MG63 (cell line): ENCODE measurements at regions not wholly inside any gene's neighbourhood (a gene's known extent, or its start where the extent isn't known, plus 50 kb on each side); places are given as distances from the start of the nearest gene placed in this dataset.

Experiments used
- DNase-seq: peaks from one replicate; pipeline ENCODE4 v3.0.0-alpha.2; 2020
- H3K27me3 ChIP-seq: fragments of 250-450 bp; sonication (Bioruptor Pico); 2 replicates; pipeline ENCODE4 v1.5.1; 2020; ENCODE audit warnings: mild to moderate bottlenecking, moderate library complexity
- H3K36me3 ChIP-seq: fragments of 250-450 bp; sonication (Bioruptor Pico); 2 replicates; pipeline ENCODE4 v1.5.1; 2020; ENCODE audit warnings: mild to moderate bottlenecking, moderate library complexity
- H3K4me3 ChIP-seq: fragments of 250-450 bp; sonication (Bioruptor Pico); 2 replicates; pipeline ENCODE4 v1.5.1; 2020; ENCODE audit warnings: mild to moderate bottlenecking, moderate library complexity
- H3K9me3 ChIP-seq: fragments of 250-450 bp; sonication (Bioruptor Pico); 2 replicates; pipeline ENCODE4 v1.5.1; 2020; ENCODE audit warnings: mild to moderate bottlenecking, moderate library complexity

GRCh38 chrX:140848800-140849199, 139.2 kb downstream of the LINC00632 start:
- H3K27me3 ChIP-seq: no peaks in the 10 kb centered on the region
- no peak for DNase-seq
- no peaks in the 10 kb centered on the region for H3K9me3 ChIP-seq
- H3K36me3 ChIP-seq: no peaks in the 10 kb centered on the region
- H3K4me3 ChIP-seq: no peak overlapping the region

DNA sequence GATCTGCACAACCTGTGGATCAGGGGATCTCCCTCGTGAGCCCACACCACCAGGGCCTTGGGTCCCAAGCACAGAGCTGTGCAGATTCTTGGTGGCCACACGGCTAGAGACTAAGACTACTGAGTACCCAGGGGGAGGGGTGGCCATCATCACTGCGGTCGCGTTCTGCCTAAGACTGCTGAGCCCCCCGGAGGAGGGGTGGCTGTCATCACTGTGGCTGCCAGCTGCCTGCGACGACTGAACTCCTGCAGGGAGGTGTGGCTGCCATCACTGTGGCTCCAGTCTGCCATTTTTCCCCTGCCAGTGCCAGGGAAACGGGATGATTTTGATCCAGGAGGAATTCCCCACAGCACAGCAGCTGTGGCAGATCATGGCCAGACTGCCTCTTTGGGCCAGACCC, 141.7 kb upstream of the SPANXB1 start:
- no peaks in the 10 kb centered on the region for H3K36me3 ChIP-seq
- H3K4me3 ChIP-seq: no peak overlapping the region
- no peaks in the 10 kb centered on the region for H3K9me3 ChIP-seq
- no peaks in the 10 kb centered on the region for H3K27me3 ChIP-seq
- no peak for DNase-seq

DNA sequence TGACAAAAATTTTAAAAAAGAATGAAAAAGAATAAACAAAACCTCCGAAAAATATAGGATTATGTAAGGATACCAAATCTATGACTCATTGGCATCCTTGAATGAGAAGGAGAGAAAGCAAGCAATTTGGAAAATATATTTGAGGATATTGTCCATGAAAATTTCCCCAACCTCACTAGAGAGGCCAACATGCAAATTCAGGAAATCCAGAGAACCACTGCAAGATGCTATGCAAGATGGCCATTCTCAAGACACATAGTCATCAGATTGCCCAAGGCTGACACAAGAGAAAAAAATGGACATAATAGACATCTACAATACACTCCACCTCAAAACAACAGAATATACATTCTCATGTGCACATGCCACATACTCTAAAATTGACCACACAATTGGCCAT, 135.9 kb upstream of the SPANXB1 start:
- no peak for DNase-seq
- H3K27me3 ChIP-seq: no peaks in the 10 kb centered on the region
- H3K4me3 ChIP-seq: no peak overlapping the region
- no peaks in the 10 kb centered on the region for H3K9me3 ChIP-seq
- H3K36me3 ChIP-seq: no peaks in the 10 kb centered on the region

- Histone ChIP-seq H3K27me3 (no peaks in the 10 kb centered on the region), H3K9me3 (no peaks in the 10 kb centered on the region), H3K36me3 (no peaks in the 10 kb centered on the region), H3K4me3 (no peak overlapping the region)
- DNase-seq: no peak
These were observed 89.8 kb upstream of the SPANXB1 start for GRCh38 chrX:140912606-140913005.

DNA sequence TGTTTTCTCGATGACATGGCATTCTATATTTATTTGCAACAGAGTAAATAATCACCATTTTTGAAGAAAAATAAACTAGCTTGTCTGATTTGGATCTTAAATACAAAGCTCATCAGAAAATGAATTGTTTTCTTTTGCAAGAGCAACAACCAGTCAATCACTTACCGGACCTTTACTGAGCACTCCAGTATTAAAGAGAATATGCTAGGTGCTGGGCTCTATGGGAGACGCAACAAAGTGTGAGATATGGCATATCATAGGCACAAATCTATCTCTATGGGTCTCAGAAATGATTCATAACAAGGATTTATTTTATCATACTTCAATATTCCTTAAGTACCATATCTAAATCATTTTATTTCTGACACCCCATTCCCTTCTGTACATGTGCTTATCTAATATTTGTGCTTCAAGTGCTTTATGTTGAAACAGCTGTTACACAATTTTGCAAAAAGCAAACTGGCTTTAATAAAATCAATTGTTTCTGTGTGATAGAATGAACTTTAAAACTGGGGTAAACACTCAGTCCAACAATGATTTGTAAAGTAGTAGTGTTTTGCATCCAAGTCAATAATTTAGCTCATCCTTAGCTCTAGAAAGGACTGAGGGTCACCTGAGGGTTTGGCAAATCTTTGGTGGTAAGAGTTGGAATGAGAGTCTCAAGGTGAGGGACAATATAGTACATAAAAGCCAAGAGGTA, 88.4 kb upstream of the SPANXB1 start:
- Histone ChIP-seq H3K27me3 (no peaks in the 10 kb centered on the region), H3K4me3 (no peak overlapping the region), H3K9me3 (no peaks in the 10 kb centered on the region), H3K36me3 (no peaks in the 10 kb centered on the region)
- no peak for DNase-seq

DNA sequence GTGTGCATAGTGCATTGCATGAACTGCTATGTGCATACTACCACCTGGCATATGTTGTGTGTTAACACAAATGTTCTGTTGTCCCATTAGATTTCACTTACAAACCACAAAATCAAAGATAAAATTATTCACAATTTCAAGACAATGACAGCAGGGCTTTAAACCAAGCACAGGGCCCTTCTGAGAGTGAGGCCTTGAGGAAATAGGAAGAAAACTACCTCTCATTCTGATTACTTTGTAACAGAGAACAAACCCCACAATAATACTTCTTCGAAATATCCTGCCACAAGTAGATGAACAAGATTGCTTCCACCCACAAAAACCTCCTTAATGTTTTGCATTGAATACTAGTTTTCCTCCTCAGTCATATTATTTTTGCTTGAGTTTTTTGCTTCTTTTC, 85.5 kb upstream of the SPANXB1 start:
- no peak overlapping the region for H3K4me3 ChIP-seq

DNA sequence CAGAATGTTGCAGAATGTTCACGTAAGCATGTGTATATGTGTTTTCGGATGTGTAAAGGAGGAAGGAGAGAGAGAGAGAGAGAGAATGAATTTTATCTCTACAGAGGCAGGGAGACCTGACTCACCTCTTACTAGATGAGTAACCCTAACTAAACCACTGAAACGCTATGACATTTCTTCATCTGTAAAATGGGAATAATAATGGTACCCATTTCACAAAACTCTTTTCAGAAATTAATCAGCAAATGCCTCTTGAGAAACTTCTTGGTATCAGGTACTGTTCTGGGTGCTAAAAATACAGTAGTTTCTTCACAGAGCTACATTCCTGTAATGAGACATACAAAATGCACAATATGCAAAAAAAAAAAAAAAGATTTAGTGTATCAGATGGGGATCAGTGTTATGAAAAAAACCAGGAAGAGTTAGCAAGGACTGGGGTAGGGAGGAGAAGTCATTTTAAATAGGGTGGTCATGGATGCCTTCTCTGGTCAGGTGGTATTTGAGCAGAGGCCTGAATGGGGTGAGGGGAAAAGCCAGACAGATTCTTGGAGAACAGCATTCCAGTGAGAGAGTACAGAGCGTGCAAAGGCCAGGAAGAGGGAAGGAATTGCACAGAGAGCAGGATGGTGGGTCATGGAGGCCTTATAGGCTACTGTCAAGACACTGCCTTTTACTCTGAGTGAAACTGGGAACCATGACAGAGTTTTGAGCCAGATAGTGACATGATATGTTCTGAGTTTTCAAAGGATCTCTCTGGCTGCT, 84.9 kb upstream of the SPANXB1 start:
- Histone ChIP-seq H3K9me3 (no peaks in the 10 kb centered on the region), H3K4me3 (no peak overlapping the region), H3K27me3 (no peaks in the 10 kb centered on the region), H3K36me3 (no peaks in the 10 kb centered on the region)
- no peak for DNase-seq

More for the DNA sequence above, 85.5 kb upstream of the SPANXB1 start:
- DNase-seq: no peak
- Histone ChIP-seq H3K36me3 (no peaks in the 10 kb centered on the region), H3K9me3 (no peaks in the 10 kb centered on the region), H3K27me3 (no peaks in the 10 kb centered on the region)

DNA sequence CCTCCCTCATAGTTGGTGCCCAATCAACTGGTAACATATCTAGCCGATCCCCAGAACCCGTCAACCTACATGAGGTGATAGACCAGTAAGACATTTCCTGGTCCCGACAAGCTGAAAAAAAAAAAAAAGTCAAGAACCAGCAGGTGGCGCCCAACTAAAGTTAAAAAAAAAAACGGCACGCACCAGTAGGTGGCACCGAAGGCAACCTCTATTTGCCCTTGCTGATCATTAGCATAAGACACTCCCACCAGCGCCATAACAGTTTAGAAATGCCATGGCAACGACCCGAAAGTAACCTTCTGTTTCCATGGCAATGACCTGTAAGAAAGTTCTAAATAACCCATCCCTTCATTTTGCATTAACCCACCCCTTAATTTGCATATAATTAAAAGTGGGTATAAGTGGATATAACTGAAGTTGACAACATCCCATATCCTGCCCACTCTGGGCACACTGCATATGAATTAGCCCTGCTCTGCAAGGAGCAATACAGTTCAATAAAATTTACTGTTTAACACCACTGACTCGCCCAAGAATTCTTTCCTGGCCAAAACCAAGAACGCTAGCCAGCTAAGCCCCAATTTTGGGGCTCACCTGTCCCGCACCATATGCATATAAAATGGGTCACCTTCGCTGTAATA, 83.9 kb upstream of the SPANXB1 start:
- DNase-seq: peak; percentile 7
- no peaks in the 10 kb centered on the region for H3K36me3 ChIP-seq
- no peak overlapping the region for H3K4me3 ChIP-seq
- H3K27me3 ChIP-seq: no peaks in the 10 kb centered on the region
- H3K9me3 ChIP-seq: no peaks in the 10 kb centered on the region

DNA sequence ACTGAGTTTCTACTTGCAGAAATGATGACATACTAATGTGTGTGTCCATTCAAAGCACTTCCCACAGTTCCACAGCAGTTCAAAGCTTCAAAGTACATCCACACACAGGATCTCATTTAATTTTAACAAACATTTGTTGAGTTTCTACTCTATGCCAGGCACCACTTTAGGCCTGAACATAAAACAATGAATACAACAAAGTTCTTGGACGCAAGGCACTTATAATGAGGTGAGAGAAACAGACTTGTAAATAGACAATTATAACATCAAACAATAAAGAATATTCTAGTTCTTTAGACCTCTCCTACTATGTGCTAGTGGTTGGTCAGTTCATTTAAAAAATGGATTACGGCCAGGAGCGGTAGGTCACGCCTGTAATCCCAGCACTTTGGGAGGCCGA, 82.0 kb upstream of the SPANXB1 start:
- Histone ChIP-seq H3K4me3 (no peak overlapping the region), H3K9me3 (no peaks in the 10 kb centered on the region), H3K36me3 (no peaks in the 10 kb centered on the region), H3K27me3 (no peaks in the 10 kb centered on the region)
- DNase-seq: no peak

DNA sequence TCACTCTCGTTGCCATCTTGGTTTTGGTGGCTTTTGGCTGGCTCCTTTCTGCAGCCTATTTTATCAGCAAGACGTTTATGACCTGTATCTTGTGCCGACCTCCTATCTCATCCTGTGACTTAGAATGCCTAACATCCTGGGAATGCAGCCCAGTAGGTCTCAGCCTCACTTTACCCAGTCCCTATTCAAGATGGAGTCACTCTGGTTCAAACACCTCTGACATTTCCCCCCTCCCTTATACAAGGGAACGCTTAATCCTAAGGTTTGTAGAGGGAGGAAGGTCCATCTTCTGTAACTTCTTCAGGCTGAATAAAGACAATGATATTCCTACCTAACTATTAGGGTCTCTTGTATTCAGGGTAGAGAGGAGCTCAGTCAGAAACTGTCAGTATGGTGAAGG, 79.3 kb upstream of the SPANXB1 start:
- Histone ChIP-seq H3K27me3 (no peaks in the 10 kb centered on the region), H3K9me3 (no peaks in the 10 kb centered on the region), H3K36me3 (no peaks in the 10 kb centered on the region), H3K4me3 (no peak overlapping the region)
- no peak for DNase-seq

DNA sequence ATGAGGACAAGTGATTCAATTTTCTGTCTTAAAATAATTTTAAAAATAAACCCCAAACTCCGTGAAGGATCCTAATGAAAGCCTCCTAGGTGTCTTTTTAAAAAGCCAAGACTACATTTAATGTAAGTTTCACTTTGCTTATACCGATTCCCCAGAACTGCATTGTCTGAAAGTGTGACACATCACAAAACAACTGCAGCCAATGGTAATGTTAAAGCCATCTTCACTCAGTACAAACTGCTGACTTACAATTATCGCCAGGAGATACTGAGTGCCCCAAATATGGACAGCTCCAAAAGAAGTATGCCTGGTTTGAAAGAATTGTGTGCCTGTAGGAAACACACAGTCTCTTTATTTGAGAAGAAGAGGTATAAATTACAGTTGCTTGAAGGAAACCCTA, 73.7 kb upstream of the SPANXB1 start:
- no peak for DNase-seq
- H3K4me3 ChIP-seq: no peak overlapping the region
- H3K36me3 ChIP-seq: no peaks in the 10 kb centered on the region
- H3K27me3 ChIP-seq: no peaks in the 10 kb centered on the region
- H3K9me3 ChIP-seq: no peaks in the 10 kb centered on the region

GRCh38 chrX:140933016-140933415, 69.4 kb upstream of the SPANXB1 start:
- no peak for DNase-seq
- Histone ChIP-seq H3K36me3 (no peaks in the 10 kb centered on the region), H3K4me3 (no peak overlapping the region), H3K27me3 (no peaks in the 10 kb centered on the region), H3K9me3 (no peaks in the 10 kb centered on the region)

DNA sequence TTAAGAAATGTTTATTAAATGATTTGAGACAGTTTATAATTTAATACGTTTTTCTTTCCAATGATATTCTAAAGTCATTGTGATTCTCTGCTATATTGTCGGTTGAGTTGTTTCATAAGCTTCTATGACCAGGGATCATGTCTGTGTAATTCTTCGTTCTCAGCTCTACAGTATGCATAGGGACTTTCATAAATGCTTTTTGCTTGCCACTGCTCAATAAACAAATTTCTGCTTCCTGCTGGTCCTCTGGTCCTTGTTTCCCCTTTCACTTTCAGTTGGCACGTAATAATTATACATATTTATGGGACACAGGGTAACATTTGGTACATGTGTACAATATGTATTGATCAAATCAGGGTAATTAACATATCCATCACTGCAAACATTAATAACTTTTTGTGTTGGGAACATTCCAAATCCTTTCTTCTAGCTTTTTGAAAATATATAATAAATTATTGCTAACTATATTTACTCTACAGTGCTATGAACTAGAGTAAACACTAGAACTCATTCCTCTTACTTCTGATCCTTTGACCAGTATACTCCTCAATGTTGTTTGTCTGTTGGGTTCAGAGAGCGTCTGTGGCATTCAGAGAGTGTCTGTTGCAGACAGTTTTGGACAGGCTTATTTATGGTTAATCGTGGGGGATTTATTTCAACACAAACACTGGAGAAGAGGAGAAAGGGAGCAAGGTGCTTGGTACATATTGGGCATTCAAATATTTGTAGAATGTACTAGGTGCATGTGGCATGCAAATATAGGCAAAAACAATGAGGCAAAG, 68.3 kb upstream of the SPANXB1 start:
- no peaks in the 10 kb centered on the region for H3K27me3 ChIP-seq
- no peak overlapping the region for H3K4me3 ChIP-seq
- H3K36me3 ChIP-seq: no peaks in the 10 kb centered on the region
- H3K9me3 ChIP-seq: no peaks in the 10 kb centered on the region
- DNase-seq: no peak

GRCh38 chrX:140943513-140943912, 58.9 kb upstream of the SPANXB1 start:
- DNase-seq: no peak
- H3K36me3 ChIP-seq: no peaks in the 10 kb centered on the region
- H3K27me3 ChIP-seq: no peaks in the 10 kb centered on the region
- H3K9me3 ChIP-seq: no peaks in the 10 kb centered on the region
- no peak overlapping the region for H3K4me3 ChIP-seq

DNA sequence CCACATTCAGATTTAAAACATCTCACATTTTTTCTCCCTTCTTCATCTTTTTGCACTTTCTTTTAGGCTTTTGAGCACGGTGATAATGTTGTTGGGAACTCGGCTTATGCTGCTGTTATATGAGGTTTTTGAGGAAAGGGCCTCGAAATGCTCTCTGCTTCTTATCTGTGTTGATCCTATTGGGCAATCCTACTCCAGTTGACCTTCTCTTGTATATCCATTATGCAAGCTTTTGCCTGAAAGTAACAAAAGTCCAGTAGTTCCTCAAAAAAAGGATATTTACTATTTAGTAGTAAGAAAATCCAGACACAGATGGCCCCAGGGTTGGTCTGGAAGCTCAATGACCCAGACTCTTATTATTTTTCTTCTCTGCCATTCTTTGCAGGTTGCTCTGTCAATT, 57.7 kb upstream of the SPANXB1 start:
- H3K4me3 ChIP-seq: no peak overlapping the region
- no peaks in the 10 kb centered on the region for H3K9me3 ChIP-seq
- DNase-seq: no peak
- no peaks in the 10 kb centered on the region for H3K36me3 ChIP-seq
- no peaks in the 10 kb centered on the region for H3K27me3 ChIP-seq

GRCh38 chrX:140948827-140949226, 53.6 kb upstream of the SPANXB1 start:
- H3K36me3 ChIP-seq: no peaks in the 10 kb centered on the region
- no peaks in the 10 kb centered on the region for H3K27me3 ChIP-seq
- H3K9me3 ChIP-seq: no peaks in the 10 kb centered on the region
- DNase-seq: no peak
- no peak overlapping the region for H3K4me3 ChIP-seq

- Histone ChIP-seq H3K27me3 (no peaks in the 10 kb centered on the region), H3K4me3 (no peak overlapping the region), H3K36me3 (no peaks in the 10 kb centered on the region), H3K9me3 (no peaks in the 10 kb centered on the region)
- no peak for DNase-seq
These were observed 53.2 kb upstream of the SPANXB1 start for GRCh38 chrX:140949233-140949632.
